PC-3 (cell line): ENCODE measurements at regions not wholly inside any gene's neighbourhood (a gene's known extent, or its start where the extent isn't known, plus 50 kb on each side); places are given as distances from the start of the nearest gene placed in this dataset.

Experiments
- ATAC-seq: fragments of 200-7000 bp; cut with Tn5 transposase; 2 replicates; pipeline ENCODE4 v1.9.1; 2020; ENCODE audit warnings: mild to moderate bottlenecking, moderate library complexity
- BruUV-seq: library from RNA; stranded (reverse); fragments of 400-500 nt; replicated peaks from 2 replicates; lab custom pipeline; 2021; lab: Mats Ljungman, UMichigan
- CTCF ChIA-PET: fragments of 300-600 bp; sonication (Branson Sonifier 250); formaldehyde crosslinking; loops from one replicate; lab custom pipeline; 2022; ENCODE audit warnings: antibody characterized with exemption; lab: Charles Lee
- POLR2A ChIA-PET: fragments of 300-600 bp; sonication (Branson Sonifier 250); formaldehyde crosslinking; loops from one replicate; lab custom pipeline; 2022; ENCODE audit warnings: antibody characterized with exemption; ENCODE audit not compliant: unreplicated experiment; lab: Charles Lee
- DNase-seq: peaks from one replicate; pipeline ENCODE4 v3.0.0-alpha.2; 2015
- H2AFZ ChIP-seq: fragments of 300-600 bp; sonication (generic); 2 replicates; pipeline ENCODE4 v1.6.0; 2016; ENCODE audit warnings: antibody characterized with exemption, low read length
- H3F3A ChIP-seq: fragments of 300-600 bp; sonication (generic); one replicate; pipeline ENCODE4 v1.6.0; 2017; ENCODE audit warnings: antibody characterized with exemption, low read length, control low read depth, mild to moderate bottlenecking; ENCODE audit not compliant: unreplicated experiment
- H3K27ac ChIP-seq: fragments of 300-600 bp; sonication (generic); 2 replicates; pipeline ENCODE4 v1.5.1; 2016; ENCODE audit warnings: mild to moderate bottlenecking, low read length
- H3K27me3 ChIP-seq: fragments of 300-600 bp; sonication (generic); 2 replicates; pipeline ENCODE4 v1.6.1; 2016; ENCODE audit warnings: low read length, mixed read lengths
- H3K36me3 ChIP-seq: fragments of 300-600 bp; sonication (generic); 2 replicates; pipeline ENCODE4 v1.6.1; 2016; ENCODE audit warnings: low read depth, mixed run types, low read length, mixed read lengths
- H3K4me1 ChIP-seq: fragments of 300-600 bp; sonication (generic); 2 replicates; pipeline ENCODE4 v1.5.1; 2016; ENCODE audit warnings: low read length; ENCODE audit not compliant: insufficient read depth
- H3K4me2 ChIP-seq: fragments of 300-600 bp; sonication (generic); 2 replicates; pipeline ENCODE4 v1.6.0; 2016; ENCODE audit warnings: low read length
- H3K4me3 ChIP-seq: fragments of 300-600 bp; sonication (generic); 2 replicates; pipeline ENCODE4 v1.5.1; 2016; ENCODE audit warnings: mild to moderate bottlenecking, low read length, mixed read lengths
- H3K79me2 ChIP-seq: fragments of 300-600 bp; sonication (generic); 2 replicates; pipeline ENCODE4 v1.6.1; 2017; ENCODE audit warnings: low read length, mixed read lengths
- H3K9ac ChIP-seq: fragments of 300-600 bp; sonication (generic); 2 replicates; pipeline ENCODE4 v1.6.0; 2016; ENCODE audit warnings: mild to moderate bottlenecking, low read length
- H3K9me2 ChIP-seq: fragments of 300-600 bp; sonication (generic); replicated peaks from 2 replicates; pipeline ENCODE4 v1.6.1; 2016; ENCODE audit warnings: mixed run types, low read length, mixed read lengths
- H3K9me3 ChIP-seq: fragments of 300-600 bp; sonication (generic); 2 replicates; pipeline ENCODE4 v1.6.1; 2016; ENCODE audit warnings: low read length, mixed read lengths
- H4K20me1 ChIP-seq: fragments of 300-600 bp; sonication (generic); 2 replicates; pipeline ENCODE4 v1.6.1; 2016; ENCODE audit warnings: low read length, mixed read lengths
- EZH2 ChIP-seq: fragments of 300-600 bp; sonication (generic); IDR thresholded peaks from one replicate; pipeline ENCODE4 v1.6.1; 2017; ENCODE audit warnings: antibody characterized with exemption, mild to moderate bottlenecking, low read length; ENCODE audit not compliant: unreplicated experiment
- EZH2phosphoT487 ChIP-seq: fragments of 300-600 bp; sonication (generic); IDR thresholded peaks from 2 replicates; pipeline ENCODE4 v1.6.1; 2018; ENCODE audit warnings: mild to moderate bottlenecking, antibody characterized with exemption, low read length, borderline replicate concordance
- intact Hi-C: fragments of 100-400 bp; cut with micrococcal nuclease; formaldehyde crosslinking; loops from 2 replicates; pipeline ENCODE4 v1.9.0; 2023
- TF ChIP-seq, protein P1 (sequence below): fragments of 300-600 bp; sonication (generic); conservative IDR thresholded peaks from 2 replicates; pipeline ENCODE4 v1.5.1; 2017; ENCODE audit warnings: antibody characterized with exemption, low read depth, mild to moderate bottlenecking, low read length

DNA sequence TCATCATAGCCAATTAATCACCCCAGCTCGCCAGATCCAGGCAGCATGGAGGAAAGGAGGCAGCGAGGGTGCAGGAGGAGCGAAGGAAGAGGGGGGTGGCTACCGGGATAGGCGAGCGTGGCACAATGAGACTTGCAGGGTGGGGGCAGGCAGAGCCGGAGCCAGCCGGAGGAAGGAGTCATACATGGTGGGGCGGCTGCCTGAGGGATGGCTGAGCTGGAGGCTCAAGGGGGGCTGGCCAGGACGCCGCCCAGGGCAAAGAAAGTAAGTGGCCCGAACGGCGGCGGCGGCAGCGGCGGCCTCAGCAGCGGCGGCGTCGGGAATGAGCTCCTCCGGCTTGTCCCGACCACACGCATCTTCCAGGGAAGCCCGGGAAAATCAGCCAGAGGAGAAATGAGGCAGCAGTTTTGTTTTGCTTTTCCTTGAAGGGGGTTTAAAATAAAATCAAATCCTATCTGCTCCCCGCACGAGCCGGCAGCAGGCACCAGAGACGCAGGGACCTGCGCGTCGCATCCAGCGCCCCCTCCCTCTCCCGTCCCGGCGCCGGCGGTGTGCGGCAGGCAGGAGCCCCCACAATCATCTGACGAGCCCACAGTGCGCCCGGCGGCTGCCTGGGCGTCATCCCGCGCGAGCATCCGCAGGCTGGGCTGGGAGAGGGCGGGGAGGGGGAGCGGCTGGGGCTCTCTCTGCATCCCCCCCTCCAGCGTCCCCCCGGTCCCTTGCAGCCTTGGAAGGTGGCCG is 263.6 kb downstream of the CTTN start:
- Histone ChIP-seq H3K27me3 (no peaks in the 10 kb centered on the region), H2AFZ (no peak overlapping the region), H3K36me3 (no peaks in the 10 kb centered on the region), H3K79me2 (no peaks in the 10 kb centered on the region), H3K9me2 (no peaks in the 10 kb centered on the region), H3K9me3 (no peaks in the 10 kb centered on the region), H3F3A (no peaks in the 10 kb centered on the region), H3K4me2 (no peak overlapping the region), H3K4me1 (no peaks in the 10 kb centered on the region), H3K4me3 (no peak overlapping the region), H3K27ac (no peak overlapping the region), H4K20me1 (no peaks in the 10 kb centered on the region), H3K9ac (no peak overlapping the region)
- POLR2A ChIA-PET: no interaction called here
- no TSS peak for BruUV-seq
- TF ChIP-seq EZH2phosphoT487: no peak
- no peak for TF ChIP-seq EZH2
- TF ChIP-seq, protein P1, sequence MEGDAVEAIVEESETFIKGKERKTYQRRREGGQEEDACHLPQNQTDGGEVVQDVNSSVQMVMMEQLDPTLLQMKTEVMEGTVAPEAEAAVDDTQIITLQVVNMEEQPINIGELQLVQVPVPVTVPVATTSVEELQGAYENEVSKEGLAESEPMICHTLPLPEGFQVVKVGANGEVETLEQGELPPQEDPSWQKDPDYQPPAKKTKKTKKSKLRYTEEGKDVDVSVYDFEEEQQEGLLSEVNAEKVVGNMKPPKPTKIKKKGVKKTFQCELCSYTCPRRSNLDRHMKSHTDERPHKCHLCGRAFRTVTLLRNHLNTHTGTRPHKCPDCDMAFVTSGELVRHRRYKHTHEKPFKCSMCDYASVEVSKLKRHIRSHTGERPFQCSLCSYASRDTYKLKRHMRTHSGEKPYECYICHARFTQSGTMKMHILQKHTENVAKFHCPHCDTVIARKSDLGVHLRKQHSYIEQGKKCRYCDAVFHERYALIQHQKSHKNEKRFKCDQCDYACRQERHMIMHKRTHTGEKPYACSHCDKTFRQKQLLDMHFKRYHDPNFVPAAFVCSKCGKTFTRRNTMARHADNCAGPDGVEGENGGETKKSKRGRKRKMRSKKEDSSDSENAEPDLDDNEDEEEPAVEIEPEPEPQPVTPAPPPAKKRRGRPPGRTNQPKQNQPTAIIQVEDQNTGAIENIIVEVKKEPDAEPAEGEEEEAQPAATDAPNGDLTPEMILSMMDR: no peak
- intact Hi-C loops: no loop called here
- no peak for ATAC-seq
- DNase-seq: no peak
- CTCF ChIA-PET: no interaction called here

DNA sequence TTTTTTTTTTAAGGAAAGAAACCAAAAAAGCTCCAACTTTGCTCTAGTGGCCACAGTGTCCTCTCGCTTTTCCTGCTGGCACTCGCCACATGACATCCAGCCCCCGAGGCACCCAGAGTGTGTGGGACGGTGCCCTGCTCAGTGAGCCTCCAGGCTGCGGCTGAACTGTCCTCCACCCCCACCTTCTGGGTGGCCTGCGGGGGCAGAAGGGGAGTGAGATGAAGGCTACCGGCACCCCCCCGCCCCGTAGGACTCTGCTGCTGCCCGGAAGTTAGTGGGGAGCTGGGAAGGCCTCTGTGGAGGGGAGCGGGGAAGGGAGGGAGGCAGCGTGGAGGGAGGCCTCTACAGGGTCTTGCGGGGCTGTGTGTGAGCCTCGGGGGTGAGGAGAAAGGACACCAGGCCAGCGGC is 264.4 kb downstream of the CTTN start:
- no peaks in the 10 kb centered on the region for H3K4me1 ChIP-seq
- H3K9me3 ChIP-seq: no peaks in the 10 kb centered on the region
- no peak overlapping the region for H2AFZ ChIP-seq
- no peaks in the 10 kb centered on the region for H3K36me3 ChIP-seq
- H3K9me2 ChIP-seq: no peaks in the 10 kb centered on the region
- no peaks in the 10 kb centered on the region for H3F3A ChIP-seq
- no peak overlapping the region for H3K27ac ChIP-seq
- H3K9ac ChIP-seq: no peak overlapping the region
- TF ChIP-seq EZH2: no peak
- TF ChIP-seq EZH2phosphoT487: no peak
- TF ChIP-seq, protein P1: no peak
- H4K20me1 ChIP-seq: no peaks in the 10 kb centered on the region
- POLR2A ChIA-PET: no interaction called here
- CTCF ChIA-PET: no interaction called here
- no peak for ATAC-seq
- H3K4me2 ChIP-seq: no peak overlapping the region
- BruUV-seq: no TSS peak
- no peaks in the 10 kb centered on the region for H3K79me2 ChIP-seq
- H3K4me3 ChIP-seq: no peak overlapping the region
- no peak for DNase-seq
- intact Hi-C loops: no loop called here
- H3K27me3 ChIP-seq: no peaks in the 10 kb centered on the region

DNA sequence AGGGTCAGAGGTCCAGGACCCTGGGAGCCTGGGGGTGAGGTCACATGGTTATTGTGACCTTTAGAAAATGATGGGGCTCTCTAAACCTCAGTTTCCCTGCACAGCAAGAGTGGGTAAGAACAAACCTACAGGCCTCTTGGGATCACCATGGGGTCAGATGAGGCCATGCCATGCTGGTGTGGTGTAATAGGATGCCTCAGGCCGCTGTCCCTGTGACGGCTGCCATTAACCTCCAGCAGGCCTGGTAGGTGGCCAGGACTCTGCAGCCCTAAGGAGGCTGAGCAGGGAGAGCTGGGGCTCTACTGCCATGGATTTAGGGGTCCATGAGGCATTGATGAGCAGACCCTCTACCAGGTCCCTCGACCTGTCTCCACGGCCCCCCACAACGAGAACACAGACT is 265.5 kb downstream of the CTTN start:
- ATAC-seq: no peak
- H3K9me2 ChIP-seq: no peaks in the 10 kb centered on the region
- no TSS peak for BruUV-seq
- H3K9me3 ChIP-seq: no peaks in the 10 kb centered on the region
- no peak overlapping the region for H3K4me2 ChIP-seq
- H3K4me3 ChIP-seq: no peak overlapping the region
- TF ChIP-seq EZH2: no peak
- TF ChIP-seq, protein P1: no peak
- no peak for TF ChIP-seq EZH2phosphoT487
- no peak overlapping the region for H3K27ac ChIP-seq
- peaks cover 2% of the 10 kb centered on the region; the same call in 1 of the 2 replicates for H3K4me1 ChIP-seq
- no peak overlapping the region for H2AFZ ChIP-seq
- ChIA-PET CTCF (no interaction called here), POLR2A (no interaction called here)
- intact Hi-C loops: no loop called here
- no peaks in the 10 kb centered on the region for H3K36me3 ChIP-seq
- H4K20me1 ChIP-seq: no peaks in the 10 kb centered on the region
- H3F3A ChIP-seq: no peaks in the 10 kb centered on the region
- H3K27me3 ChIP-seq: no peaks in the 10 kb centered on the region
- DNase-seq: no peak
- H3K9ac ChIP-seq: no peak overlapping the region
- H3K79me2 ChIP-seq: no peaks in the 10 kb centered on the region
